ENCODE measurements at regions not wholly inside any gene's neighbourhood (a gene's known extent, or its start where the extent isn't known, plus 50 kb on each side); places are given as distances from the start of the nearest gene placed in this dataset.

GRCh38 chr2:144213797-144214196, 306.1 kb downstream of the ZEB2 start:
- DNase-seq (ENCODE audit: low read depth), result no peak

GRCh38 chr2:144211826-144212225, 308.1 kb downstream of the ZEB2 start:
- DNase-seq (ENCODE audit: low read depth), result no peak

DNA sequence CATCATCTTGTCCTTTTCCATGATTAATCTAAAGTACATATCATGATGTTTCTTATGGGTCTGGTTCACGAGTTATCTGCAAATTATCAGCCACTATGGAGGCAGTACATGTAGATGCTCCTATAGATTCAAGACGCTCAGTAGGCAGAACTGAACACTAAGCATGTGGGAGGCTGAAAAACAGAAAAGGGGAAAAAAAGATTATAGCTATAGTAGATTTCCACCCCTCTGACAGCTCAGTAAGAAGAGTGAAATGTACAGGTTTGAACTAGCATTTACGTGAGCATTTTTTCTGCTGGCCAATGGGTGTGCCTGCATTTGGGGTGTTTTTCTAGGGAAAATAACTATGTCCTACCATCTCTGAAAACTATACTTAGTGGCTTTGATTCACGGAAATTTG, 308.9 kb downstream of the ZEB2 start:
- DNase-seq (ENCODE audit: low read depth), result no peak

DNA sequence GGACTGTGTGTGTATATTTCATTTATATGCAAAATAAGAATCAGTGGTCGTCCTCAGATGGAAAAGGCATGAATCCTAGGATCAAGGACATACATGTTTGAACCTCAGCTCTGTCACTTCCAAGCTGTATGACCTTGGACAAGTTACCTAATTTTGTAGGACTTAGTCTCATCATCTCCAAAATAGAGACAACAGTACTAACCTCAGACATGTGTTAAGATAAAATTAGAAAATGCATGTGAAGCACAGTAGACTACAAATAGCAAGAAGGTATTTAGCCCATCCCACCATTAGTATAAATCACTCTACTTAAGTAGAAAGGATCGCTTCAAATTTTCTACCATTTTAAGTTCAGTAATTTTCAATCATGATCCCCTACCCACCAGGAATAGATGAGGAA, 309.8 kb downstream of the ZEB2 start:
- DNase-seq (ENCODE audit: low read depth), result no peak

DNA sequence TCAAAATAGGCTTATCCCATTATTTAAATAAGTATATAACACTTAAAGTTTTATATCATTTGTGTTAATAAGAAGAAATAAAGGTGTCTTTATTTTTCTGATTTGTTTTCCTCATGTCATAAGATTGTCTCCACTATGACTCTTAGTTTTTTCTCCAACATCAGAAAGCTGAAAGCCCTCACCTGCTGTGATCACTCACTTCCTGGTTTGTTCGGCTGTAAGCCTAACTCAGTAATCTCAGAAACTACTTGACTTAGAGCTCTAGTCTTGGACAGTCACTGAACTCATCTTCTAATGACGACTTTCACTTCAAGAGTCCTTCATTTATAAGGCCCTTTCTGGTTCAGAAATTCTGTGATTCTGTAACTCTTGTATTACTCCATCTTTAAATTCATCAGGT, 311.0 kb downstream of the ZEB2 start:
- DNase-seq (ENCODE audit: low read depth), result no peak

DNA sequence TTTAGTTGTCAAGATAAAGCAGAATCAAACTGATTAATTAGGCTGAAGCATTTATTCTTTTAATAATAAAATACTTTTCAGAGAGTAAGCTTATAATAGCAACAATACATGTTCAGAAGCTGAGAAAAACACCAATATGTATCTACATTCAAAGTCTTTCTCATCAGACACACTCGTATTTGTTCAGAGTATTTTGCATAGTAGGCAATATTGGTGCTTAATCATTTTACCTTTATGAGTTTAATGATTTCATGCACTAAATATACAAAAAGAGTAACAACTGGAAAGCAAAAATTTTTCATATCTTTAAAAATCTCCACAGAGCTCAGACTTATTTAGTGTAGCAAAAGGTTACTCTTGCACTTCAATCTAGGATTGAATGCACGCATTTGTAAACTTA, 313.9 kb downstream of the ZEB2 start:
- no peak for DNase-seq (ENCODE audit: low read depth)

GRCh38 chr2:144201868-144202468, 318.0 kb downstream of the ZEB2 start:
- no peak for DNase-seq (ENCODE audit: low read depth)

GRCh38 chr2:144201126-144201525, 318.8 kb downstream of the ZEB2 start:
- DNase-seq (ENCODE audit: low read depth), result no peak

- DNase-seq (ENCODE audit: low read depth), result no peak
These were observed 321.8 kb downstream of the ZEB2 start for GRCh38 chr2:144198116-144198515.

DNA sequence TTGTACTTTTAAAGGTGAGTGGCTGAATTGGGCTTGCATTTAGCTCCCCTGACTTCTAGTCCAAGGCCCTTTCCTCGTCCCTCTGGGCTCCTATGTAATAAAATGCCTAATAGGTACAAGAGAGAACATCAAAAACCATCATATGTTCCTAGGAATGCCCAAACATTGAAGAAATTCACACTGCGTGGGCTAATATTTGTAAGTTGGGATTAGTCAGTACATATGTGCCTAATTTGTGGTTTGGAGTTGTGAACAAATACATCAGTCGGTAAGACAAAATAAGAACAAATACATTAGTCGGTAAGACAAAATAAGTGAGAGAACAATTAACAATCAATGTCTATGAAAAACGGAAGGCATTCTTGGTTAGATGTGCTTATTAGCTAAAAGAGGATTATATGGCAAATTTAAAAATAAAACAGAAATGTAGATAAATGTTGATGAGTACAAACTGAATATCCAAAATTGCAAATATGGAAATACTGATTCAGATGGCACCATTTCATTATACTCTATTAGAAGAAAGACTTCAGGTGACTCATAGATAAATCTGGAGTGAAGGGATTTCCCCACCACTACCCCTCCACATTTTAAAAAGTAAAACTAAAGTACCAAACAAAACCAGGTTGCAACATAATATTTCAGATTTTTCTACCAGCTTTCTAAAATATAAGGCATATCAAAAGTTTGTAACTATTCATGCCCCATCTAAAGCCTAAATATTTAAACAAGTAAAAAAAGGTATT, 325.4 kb downstream of the ZEB2 start:
- DNase-seq (ENCODE audit: low read depth), result no peak

DNA sequence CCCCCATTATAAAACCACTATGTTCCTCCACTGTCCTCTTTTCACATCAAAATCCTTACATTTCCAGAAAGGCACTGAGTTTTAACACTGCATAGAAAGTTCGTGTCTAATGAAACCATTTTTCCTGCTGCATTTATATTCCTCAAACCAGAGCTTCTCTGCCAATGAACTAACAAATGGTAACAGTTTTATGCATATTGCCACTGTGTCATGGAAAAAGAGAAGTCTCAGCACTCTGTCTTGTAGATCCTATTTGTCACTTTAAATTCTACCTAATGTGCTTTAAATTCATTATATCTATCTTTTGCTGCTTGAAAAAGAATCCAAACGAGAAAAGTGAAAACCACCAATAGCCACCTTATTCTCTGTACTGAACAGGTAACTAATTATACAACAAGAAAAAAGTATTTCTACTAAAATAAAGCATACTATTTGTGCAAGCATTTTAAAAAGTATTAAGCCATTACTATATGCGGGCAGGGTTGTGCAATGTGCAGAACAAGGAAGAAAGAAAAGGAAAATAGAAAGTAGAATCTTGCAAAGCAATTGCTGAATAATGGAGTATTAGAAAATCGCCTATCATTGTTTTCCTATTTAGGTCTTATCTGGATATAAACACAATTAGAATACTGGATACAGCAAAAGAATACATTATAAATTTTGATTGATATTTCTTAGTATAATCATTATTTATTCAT, 328.9 kb downstream of the ZEB2 start:
- no peak for DNase-seq (ENCODE audit: low read depth)

DNA sequence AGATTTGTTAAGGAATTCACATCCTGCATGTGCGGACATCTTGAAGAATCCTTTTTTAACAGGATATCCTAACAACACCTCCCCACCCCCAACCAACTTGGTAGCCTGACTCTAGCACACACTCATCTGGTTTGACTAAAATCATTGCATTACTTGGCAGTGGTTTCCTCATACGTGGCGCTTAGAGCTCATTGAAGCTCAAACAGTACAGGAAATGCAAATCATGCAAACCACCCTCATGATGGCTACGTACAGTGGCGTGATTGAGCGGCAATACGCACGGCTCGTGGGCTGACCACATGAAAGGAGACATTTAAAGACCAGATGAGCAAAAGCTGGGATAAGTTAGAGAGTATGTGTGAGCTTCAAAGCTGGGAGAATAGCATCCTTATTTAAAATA, 336.2 kb downstream of the ZEB2 start:
- DNase-seq (ENCODE audit: low read depth), result peak; percentile 67

- DNase-seq (ENCODE audit: low read depth), result no peak
These were observed 338.9 kb downstream of the ZEB2 start for GRCh38 chr2:144181001-144181400.

GRCh38 chr2:144180131-144180530, 339.8 kb downstream of the ZEB2 start:
- DNase-seq (ENCODE audit: low read depth), result no peak

GRCh38 chr2:144170179-144170578, 349.7 kb downstream of the ZEB2 start:
- DNase-seq (ENCODE audit: low read depth), result no peak

DNA sequence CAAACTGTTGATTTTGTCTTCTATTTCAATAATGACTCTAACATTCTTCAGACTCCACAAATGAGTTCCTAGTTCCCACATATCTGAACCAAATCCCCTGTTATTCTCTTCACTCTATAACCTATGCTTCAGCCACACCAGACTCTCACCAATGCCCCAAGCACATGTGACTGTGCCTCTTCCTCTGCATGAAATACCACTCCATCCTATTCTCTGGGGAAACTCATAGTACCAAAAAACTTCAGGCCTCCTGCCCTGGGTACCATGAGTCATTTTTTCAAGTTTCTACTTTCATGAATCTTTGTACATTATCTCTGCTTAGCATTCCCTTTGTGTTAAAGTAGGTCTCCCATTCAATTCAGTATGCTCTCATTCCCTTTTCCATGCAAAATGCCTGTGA, 353.2 kb downstream of the ZEB2 start:
- DNase-seq (ENCODE audit: low read depth), result no peak

GRCh38 chr2:144165599-144166250, 354.2 kb downstream of the ZEB2 start:
- no peak for DNase-seq (ENCODE audit: low read depth)

- DNase-seq (ENCODE audit: low read depth), result no peak
These were observed 356.3 kb downstream of the ZEB2 start for GRCh38 chr2:144163592-144163991.

GRCh38 chr2:144162652-144163051, 357.3 kb downstream of the ZEB2 start:
- peak; percentile 8 for DNase-seq (ENCODE audit: low read depth)

DNA sequence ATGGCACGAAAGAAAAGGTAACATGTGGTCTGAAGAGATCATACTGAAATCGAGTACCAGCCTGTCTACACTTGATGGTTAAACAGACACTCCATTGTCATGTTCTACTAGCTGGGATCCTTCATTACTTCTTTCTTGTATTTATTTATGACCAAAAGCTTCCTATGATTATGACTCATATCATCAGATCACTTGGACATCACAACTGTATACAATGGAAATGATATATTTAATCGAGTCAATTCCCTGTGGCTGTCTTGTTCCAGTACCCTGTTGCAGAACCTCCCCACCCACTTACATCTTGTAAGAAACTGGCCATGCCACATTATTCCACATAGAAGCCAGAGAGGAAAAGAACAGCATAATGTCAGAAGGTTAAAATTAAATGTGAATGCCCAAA, 358.9 kb downstream of the ZEB2 start:
- no peak for DNase-seq (ENCODE audit: low read depth)

- DNase-seq (ENCODE audit: low read depth), result no peak
These were observed 360.7 kb downstream of the ZEB2 start for GRCh38 chr2:144159240-144159639.

DNA sequence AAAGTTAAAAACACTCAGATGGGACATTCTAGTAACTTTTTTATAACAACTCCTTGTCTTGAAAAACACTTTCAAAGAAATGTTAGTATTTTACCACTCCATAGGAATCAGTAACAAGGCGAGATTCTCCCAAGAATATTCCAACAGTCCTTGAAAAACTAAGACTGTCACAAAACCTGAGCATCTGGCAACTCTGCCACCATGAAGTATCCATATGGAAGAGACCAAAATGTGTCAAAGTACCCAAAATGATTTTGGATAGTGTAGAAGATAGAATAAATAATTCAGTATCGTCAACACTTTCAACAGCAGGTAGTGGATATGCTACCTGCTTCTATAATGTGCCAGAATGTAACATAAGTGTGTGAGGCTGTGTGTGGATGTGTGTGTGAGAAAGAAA, 361.8 kb downstream of the ZEB2 start:
- no peak for DNase-seq (ENCODE audit: low read depth)
